WERI-Rb-1 (cell line): ENCODE measurements at regions not wholly inside any gene's neighbourhood (a gene's known extent, or its start where the extent isn't known, plus 50 kb on each side); places are given as distances from the start of the nearest gene placed in this dataset.
"Not testable (repeated sequence)": the region's sequence is repeated elsewhere in the genome, so short reads cannot be mapped to it uniquely, and the experiment has no call there.

Experiments
- DNase-seq: peaks from one replicate; pipeline ENCODE4 v3.0.0-alpha.2; 2020
- H3K27ac ChIP-seq: fragments of 250-450 bp; sonication (Bioruptor Pico); 2 replicates; pipeline ENCODE4 v1.5.1; 2020; ENCODE audit warnings: mild to moderate bottlenecking, moderate library complexity
- H3K27me3 ChIP-seq: fragments of 250-450 bp; sonication (Bioruptor Pico); 2 replicates; pipeline ENCODE4 v1.5.1; 2021; ENCODE audit warnings: mild to moderate bottlenecking, low read depth, moderate library complexity; ENCODE audit not compliant: insufficient read depth, severe bottlenecking
- H3K36me3 ChIP-seq: fragments of 250-450 bp; sonication (Bioruptor Pico); 2 replicates; pipeline ENCODE4 v1.5.1; 2020; ENCODE audit warnings: mild to moderate bottlenecking, moderate library complexity
- H3K4me3 ChIP-seq: 2 replicates; pipeline ENCODE4 v1.5.1; 2011; ENCODE audit warnings: low read depth, mild to moderate bottlenecking, control low read depth, low read length
- H3K9me3 ChIP-seq: fragments of 250-450 bp; sonication (Bioruptor Pico); 2 replicates; pipeline ENCODE4 v1.5.1; 2021; ENCODE audit warnings: mild to moderate bottlenecking, moderate library complexity; ENCODE audit not compliant: severe bottlenecking
- TF ChIP-seq, protein P1 (sequence below): IDR thresholded peaks from 2 replicates; pipeline ENCODE4 v1.5.1; 2011; ENCODE audit warnings: low read depth, mild to moderate bottlenecking, control low read depth, inconsistent platforms, low read length

DNA sequence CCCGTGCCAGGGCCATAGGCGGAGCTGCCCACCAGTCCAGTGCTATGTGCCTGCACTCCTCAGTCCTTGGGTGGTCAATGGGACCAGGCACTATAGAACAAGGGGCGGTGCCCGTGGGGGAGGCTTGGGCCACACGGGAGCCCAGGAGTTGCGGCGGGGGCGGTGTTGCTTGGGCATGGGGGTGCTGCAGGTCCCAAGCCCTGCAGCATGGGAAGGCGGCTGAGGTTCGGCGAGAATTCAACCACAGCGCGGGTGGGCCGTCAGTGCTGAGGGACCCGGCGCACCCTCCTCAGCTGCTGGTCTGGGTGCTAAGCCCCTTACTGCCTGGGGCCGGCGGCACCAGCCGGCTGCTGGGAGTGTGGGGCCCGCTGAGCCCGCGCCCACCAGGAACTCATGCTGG, 242.2 kb upstream of the SGCG start:
- peaks cover 50% of the 10 kb centered on the region for H3K27me3 ChIP-seq
- peaks cover 6% of the 10 kb centered on the region for H3K9me3 ChIP-seq
- TF ChIP-seq, protein P1, sequence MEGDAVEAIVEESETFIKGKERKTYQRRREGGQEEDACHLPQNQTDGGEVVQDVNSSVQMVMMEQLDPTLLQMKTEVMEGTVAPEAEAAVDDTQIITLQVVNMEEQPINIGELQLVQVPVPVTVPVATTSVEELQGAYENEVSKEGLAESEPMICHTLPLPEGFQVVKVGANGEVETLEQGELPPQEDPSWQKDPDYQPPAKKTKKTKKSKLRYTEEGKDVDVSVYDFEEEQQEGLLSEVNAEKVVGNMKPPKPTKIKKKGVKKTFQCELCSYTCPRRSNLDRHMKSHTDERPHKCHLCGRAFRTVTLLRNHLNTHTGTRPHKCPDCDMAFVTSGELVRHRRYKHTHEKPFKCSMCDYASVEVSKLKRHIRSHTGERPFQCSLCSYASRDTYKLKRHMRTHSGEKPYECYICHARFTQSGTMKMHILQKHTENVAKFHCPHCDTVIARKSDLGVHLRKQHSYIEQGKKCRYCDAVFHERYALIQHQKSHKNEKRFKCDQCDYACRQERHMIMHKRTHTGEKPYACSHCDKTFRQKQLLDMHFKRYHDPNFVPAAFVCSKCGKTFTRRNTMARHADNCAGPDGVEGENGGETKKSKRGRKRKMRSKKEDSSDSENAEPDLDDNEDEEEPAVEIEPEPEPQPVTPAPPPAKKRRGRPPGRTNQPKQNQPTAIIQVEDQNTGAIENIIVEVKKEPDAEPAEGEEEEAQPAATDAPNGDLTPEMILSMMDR: no peak
- no peak overlapping the region for H3K27ac ChIP-seq
- H3K36me3 ChIP-seq: no peaks in the 10 kb centered on the region
- no peak for DNase-seq
- no peak overlapping the region for H3K4me3 ChIP-seq

DNA sequence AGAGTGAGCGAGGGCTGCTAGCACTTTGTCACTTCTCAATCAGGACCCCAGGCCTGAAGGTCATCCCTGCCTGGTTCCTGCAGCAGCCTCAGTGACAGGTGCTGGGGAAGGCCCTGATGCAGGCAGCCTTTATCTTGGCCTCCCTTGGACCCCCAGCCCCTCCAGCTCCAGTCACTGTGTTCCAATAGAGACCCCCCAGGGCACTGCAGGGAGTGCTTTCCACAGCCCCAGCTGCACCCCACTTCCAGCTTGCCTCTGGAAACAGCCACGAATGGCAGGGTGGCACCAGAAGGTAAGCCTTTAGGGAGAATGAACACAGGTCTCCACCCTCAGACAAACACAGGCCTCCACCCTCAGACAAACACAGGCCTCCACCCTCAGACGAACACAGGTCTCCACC, 241.6 kb upstream of the SGCG start:
- H3K36me3 ChIP-seq: no peaks in the 10 kb centered on the region
- H3K27me3 ChIP-seq: peaks cover 53% of the 10 kb centered on the region
- H3K4me3 ChIP-seq: no peak overlapping the region
- H3K27ac ChIP-seq: no peak overlapping the region
- TF ChIP-seq, protein P1: no peak
- H3K9me3 ChIP-seq: peaks cover 6% of the 10 kb centered on the region
- no peak for DNase-seq

DNA sequence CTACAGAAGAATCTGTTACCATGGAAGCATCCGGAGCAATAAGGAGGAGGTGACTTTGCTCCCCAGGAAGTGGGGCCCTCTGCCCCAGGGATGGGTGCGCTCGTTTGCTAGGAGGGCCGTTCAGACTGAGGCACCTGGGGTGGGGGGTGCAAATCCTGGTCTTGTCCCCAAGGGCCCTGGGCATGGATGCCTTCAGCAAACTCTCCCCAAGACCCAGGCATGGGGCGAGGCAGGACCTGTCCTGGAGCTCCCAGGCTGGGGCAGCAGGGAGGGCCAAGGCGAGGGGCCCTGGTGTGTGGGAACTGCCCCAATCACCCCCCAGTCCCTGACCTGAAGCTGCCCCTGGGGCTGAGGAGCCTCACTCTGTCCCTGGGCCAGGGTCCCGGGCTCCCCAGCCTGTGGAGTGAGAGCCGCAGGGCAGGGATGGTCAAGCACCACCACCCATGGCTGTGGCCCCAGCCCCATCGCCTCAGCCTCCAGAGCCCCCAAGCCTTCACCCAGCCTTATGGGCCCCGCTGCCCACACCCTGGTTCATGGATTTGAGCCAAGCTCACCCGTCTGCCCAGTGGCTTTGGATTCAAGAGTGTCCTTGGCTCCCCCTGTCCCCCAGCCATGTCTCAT, 240.6 kb upstream of the SGCG start:
- Histone ChIP-seq H3K27me3 (peaks cover 48% of the 10 kb centered on the region), H3K36me3 (no peaks in the 10 kb centered on the region), H3K4me3 (no peak overlapping the region), H3K9me3 (peaks cover 6% of the 10 kb centered on the region), H3K27ac (no peak overlapping the region)
- no peak for DNase-seq
- TF ChIP-seq, protein P1: no peak

DNA sequence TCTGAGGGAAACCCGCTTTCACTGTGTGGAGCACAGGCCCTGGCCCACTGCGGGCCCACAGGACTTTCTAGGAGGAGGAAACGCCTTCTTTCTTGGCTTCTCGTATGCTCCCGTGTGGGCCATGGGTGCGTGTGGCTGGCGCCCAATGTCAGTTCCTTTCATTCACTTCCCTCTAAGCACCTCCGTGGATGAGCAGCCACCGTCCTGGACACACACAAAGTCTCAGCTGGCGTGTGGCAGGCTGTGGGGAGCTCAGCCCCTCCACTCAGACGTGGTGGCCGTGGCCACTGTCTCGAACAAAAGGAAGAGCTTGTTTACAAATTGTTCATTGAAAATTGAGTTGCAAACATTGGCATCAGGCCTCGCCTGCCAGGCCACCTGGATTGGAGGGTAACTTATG, 240.0 kb upstream of the SGCG start:
- TF ChIP-seq, protein P1: no peak
- Histone ChIP-seq H3K27ac (no peak overlapping the region), H3K9me3 (peaks cover 6% of the 10 kb centered on the region), H3K27me3 (peaks cover 48% of the 10 kb centered on the region), H3K4me3 (no peak overlapping the region), H3K36me3 (no peaks in the 10 kb centered on the region)
- no peak for DNase-seq

DNA sequence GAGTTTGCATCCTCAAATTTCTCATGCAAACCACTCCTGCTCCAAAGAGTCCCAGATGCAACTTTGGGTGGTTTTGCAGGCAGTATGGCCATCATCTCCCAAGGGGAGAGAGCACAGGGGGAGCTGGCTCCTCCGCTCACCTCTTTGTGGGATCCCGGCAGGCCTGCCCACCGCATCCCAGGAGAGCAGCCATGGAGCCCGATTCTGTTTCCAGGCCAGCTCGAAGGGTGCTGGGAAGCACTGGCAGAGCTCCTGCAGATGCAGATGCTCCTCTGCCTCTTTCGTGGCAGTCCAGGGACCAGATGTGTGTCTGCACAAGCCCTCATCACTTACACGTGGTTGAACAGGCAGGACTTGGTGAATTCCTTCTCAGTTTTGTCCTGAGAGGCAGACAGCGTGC, 239.3 kb upstream of the SGCG start:
- H3K36me3 ChIP-seq, H3K9me3 ChIP-seq, H3K4me3 ChIP-seq, DNase-seq, H3K27ac ChIP-seq: not testable (repeated sequence)
- peaks cover 49% of the 10 kb centered on the region for H3K27me3 ChIP-seq

DNA sequence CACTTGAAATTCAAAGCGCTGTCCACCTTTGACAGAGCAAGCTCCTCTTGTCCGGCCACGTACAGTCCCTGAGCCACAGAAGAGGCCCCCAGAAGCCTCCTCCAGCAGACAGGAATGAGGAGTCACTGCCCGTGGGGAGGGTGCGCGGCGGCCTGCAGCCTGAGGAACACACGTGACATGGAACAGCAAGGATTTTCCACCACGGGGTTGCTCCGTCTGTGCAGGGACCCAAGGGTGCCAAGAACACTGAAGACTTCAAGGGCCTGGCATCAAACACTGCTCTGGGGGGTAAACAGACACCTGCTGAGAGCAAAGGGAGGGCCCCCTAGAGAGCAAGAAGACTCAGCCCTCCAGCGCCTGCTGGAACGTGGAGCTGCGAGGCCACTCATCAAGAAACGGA, 237.9 kb upstream of the SGCG start:
- H3K36me3 ChIP-seq, H3K9me3 ChIP-seq, H3K27ac ChIP-seq, DNase-seq, H3K4me3 ChIP-seq: not testable (repeated sequence)
- peaks cover 41% of the 10 kb centered on the region for H3K27me3 ChIP-seq

DNA sequence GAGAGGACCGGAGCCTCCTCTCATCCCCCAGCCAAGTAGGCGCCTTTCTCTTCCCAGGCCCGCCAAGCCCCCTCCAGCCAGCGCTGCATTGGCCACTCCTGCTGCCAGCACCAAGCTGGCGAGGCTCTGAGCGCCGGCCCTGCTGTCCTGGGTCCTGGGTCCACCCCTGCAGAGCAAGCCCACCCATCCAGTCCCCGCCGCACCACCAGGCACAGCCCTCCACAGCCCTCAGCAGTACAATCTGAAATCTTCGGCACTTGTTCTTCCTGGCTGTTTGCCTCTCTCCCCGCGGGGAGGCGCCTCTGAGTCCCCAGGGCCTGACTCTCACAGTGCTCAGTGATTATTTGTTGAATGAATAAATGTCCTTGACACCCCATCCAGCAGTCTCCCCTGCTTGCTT, 236.4 kb upstream of the SGCG start:
- no peak for DNase-seq
- no peaks in the 10 kb centered on the region for H3K9me3 ChIP-seq
- no peak overlapping the region for H3K4me3 ChIP-seq
- H3K27ac ChIP-seq: no peak overlapping the region
- TF ChIP-seq, protein P1: no peak
- H3K27me3 ChIP-seq: peaks cover 42% of the 10 kb centered on the region
- H3K36me3 ChIP-seq: no peaks in the 10 kb centered on the region
